D721Med (cell line): ENCODE measurements at regions not wholly inside any gene's neighbourhood (a gene's known extent, or its start where the extent isn't known, plus 50 kb on each side); places are given as distances from the start of the nearest gene placed in this dataset.

ENCODE experiments used
- DNase-seq: peaks from one replicate; pipeline ENCODE4 v3.0.0; 2011; ENCODE audit warnings: low spot score; ENCODE audit not compliant: insufficient read length
- FAIRE-seq: peaks from 2 replicates; lab custom pipeline; 2011; peaks lifted over from hg19 to GRCh38; lab: Jason Lieb, UNC
- CTCF ChIP-seq: IDR thresholded peaks from 2 replicates; pipeline ENCODE4 v1.5.1; 2012; ENCODE audit warnings: mild to moderate bottlenecking, control low read depth; ENCODE audit not compliant: insufficient read depth; ENCODE audit errors: missing control alignments

- FAIRE-seq = no peak
- no peak for DNase-seq
- TF ChIP-seq CTCF = no peak
These were observed 321.2 kb downstream of the WDR72 start for GRCh38 chr15:53437985-53438841.

DNA sequence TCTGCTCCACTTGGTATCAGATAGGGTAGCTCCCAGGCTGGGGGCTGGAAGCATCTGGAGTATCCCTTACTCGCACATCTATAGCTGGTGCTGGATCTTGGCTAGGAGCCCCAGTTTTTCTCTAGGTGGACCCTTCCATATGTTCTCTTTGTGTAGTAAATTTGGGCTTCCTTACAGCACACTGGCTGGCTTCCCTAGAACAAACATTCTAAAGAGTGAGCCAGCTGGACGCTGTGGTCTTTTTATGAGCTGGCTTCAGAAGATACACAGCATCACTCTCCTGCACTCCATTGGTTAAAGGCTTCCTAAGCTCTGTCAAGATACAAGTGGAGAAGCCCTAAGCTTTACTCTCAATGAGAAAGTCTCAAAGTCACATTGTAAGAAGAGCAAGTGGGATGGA lies 322.1 kb downstream of the WDR72 start:
- no peak for FAIRE-seq
- DNase-seq = no peak
- no peak for TF ChIP-seq CTCF

- FAIRE-seq = no peak
- TF ChIP-seq CTCF = no peak
- no peak for DNase-seq
These were observed 325.2 kb downstream of the WDR72 start for GRCh38 chr15:53434174-53434678.

DNA sequence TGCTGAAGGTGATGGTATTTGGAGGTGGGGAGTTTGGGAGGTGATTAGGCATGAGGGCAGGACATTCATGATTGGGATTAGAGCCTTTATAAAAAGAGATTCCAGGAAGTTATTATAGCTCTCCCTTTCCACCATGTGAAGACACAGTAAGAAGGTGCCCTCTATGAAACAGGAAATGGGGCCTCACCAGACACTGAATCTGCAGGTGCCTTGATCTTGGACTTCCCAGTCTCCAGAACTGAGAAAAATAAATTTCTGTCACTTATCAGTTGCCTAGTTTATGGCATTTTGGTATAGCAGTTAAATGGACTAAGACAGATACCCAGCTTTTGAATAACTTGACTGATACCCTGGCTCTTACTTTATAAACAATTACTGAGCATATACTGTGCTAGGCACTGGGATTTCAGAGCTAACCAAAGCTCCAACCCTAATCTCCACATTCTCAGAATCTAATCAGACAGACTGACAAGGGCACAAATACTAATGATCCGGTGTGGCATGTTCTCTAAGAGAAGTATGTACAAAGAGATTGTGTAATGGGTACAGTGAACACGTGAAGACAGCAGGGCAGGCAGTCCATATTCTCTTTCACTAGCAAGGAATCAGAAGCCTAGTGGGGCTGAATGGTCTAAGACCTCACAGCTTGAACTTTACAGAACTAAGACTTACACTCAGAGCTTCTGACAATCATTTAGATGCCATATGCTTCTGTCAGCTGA lies 343.1 kb downstream of the WDR72 start:
- no peak for TF ChIP-seq CTCF
- no peak for FAIRE-seq

DNA sequence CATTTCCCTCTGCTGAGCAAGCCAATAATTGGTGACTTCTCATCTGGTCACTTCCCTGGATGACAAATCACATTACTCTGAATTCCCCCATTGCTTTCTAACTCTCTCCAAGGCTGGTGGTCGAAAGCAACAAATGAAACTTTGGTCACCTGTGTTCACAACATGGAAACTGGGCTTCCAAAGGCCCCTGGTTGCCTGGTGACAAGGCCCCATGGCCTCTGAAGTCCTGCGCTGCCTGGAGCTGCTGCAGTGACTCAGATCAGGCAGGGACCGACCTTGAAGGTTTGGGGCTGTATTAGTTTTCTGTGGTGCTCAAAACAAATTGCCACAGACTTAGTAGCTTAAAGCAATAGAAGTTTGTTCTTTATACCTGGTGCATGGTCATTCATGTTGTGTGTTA lies 345.3 kb downstream of the WDR72 start:
- FAIRE-seq = no peak
- DNase-seq = no peak
- TF ChIP-seq CTCF = no peak

More for the DNA sequence above, 343.1 kb downstream of the WDR72 start:
- DNase-seq = no peak

- no peak for DNase-seq
- TF ChIP-seq CTCF = no peak
- no peak for FAIRE-seq
These were observed 346.9 kb downstream of the WDR72 start for GRCh38 chr15:53412542-53412941.

GRCh38 chr15:53404930-53405493 lies 354.5 kb downstream of the WDR72 start:
- FAIRE-seq = no peak
- no peak for DNase-seq
- TF ChIP-seq CTCF = no peak
